GM19468 (cell line): ENCODE measurements at regions not wholly inside any gene's neighbourhood (a gene's known extent, or its start where the extent isn't known, plus 50 kb on each side); places are given as distances from the start of the nearest gene placed in this dataset.

Experiments
- ATAC-seq: cut with Tn5 transposase; IDR thresholded peaks from one replicate; pipeline ENCODE4 v1.9.1; 2021; ENCODE audit warnings: mild to moderate bottlenecking, moderate library complexity, moderate number of reproducible peaks; ENCODE audit not compliant: unreplicated experiment; ENCODE audit errors: extremely low read depth

GRCh38 chr15:95972041-95972553 is 358.4 kb upstream of the NR2F2 start:
- no peak for ATAC-seq

GRCh38 chr15:95972812-95973211 is 357.7 kb upstream of the NR2F2 start:
- ATAC-seq, result no peak

GRCh38 chr15:95973566-95974256 is 356.8 kb upstream of the NR2F2 start:
- ATAC-seq, result no peak

GRCh38 chr15:95975212-95975611 is 355.3 kb upstream of the NR2F2 start:
- ATAC-seq, result peak; percentile 53

- no peak for ATAC-seq
These were observed 351.2 kb upstream of the NR2F2 start for GRCh38 chr15:95979286-95979685.

GRCh38 chr15:95981209-95981608 is 349.3 kb upstream of the NR2F2 start:
- ATAC-seq, result no peak

GRCh38 chr15:95987299-95987698 is 343.2 kb upstream of the NR2F2 start:
- ATAC-seq, result no peak

GRCh38 chr15:95987886-95988573 is 342.5 kb upstream of the NR2F2 start:
- ATAC-seq, result no peak

GRCh38 chr15:95988574-95988887 is 342.0 kb upstream of the NR2F2 start:
- ATAC-seq, result no peak

GRCh38 chr15:95989392-95989791 is 341.1 kb upstream of the NR2F2 start:
- no peak for ATAC-seq

GRCh38 chr15:95990833-95991232 is 339.7 kb upstream of the NR2F2 start:
- ATAC-seq, result peak; percentile 36

GRCh38 chr15:95994418-95994817 is 336.1 kb upstream of the NR2F2 start:
- no peak for ATAC-seq

GRCh38 chr15:95995375-95996168 is 334.9 kb upstream of the NR2F2 start:
- no peak for ATAC-seq

- no peak for ATAC-seq
These were observed 334.0 kb upstream of the NR2F2 start for GRCh38 chr15:95996494-95996893.

GRCh38 chr15:95998935-95999334 is 331.6 kb upstream of the NR2F2 start:
- ATAC-seq, result no peak

- no peak for ATAC-seq
These were observed 327.3 kb upstream of the NR2F2 start for GRCh38 chr15:96002890-96003859.

- no peak for ATAC-seq
These were observed 324.6 kb upstream of the NR2F2 start for GRCh38 chr15:96005906-96006305.

GRCh38 chr15:96011136-96011535 is 319.4 kb upstream of the NR2F2 start:
- ATAC-seq, result no peak

- no peak for ATAC-seq
These were observed 315.6 kb upstream of the NR2F2 start for GRCh38 chr15:96014939-96015338.

- no peak for ATAC-seq
These were observed 311.4 kb upstream of the NR2F2 start for GRCh38 chr15:96019114-96019513.
